NOMO-1 (cell line): ENCODE measurements at regions not wholly inside any gene's neighbourhood (a gene's known extent, or its start where the extent isn't known, plus 50 kb on each side); places are given as distances from the start of the nearest gene placed in this dataset.
"Not testable (repeated sequence)": the region's sequence is repeated elsewhere in the genome, so short reads cannot be mapped to it uniquely, and the experiment has no call there.

ENCODE experiments used
- DNase-seq, 2 experiments: peaks; one replicate each; lab custom pipeline; 2025; ENCODE audit not compliant: unreplicated experiment in 2 of 2; lab: John Stamatoyannopoulos, UW

- DNase-seq: no peak
Measured at GRCh38 chr5:6112538-6112937, 265.8 kb downstream of the MED10 start.

DNA sequence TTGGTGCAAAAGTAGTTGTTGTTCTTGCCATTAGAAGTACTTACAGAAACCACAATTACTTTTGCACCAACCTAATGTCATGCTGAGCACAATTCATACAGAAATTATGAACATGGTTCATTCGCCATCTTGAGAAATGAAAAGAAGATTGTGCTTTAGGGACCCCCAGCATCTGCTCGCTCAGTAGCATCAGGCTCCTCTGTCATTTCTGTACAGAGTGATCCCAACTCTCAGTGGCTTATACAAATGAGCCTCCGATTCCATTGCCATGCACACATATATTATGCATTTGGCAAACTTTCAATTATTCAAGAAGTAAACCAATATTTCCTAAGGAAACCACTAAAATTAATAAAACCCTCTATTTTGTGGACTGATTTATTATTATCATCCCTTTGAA lies 266.2 kb downstream of the MED10 start:
- DNase-seq: no peak

DNA sequence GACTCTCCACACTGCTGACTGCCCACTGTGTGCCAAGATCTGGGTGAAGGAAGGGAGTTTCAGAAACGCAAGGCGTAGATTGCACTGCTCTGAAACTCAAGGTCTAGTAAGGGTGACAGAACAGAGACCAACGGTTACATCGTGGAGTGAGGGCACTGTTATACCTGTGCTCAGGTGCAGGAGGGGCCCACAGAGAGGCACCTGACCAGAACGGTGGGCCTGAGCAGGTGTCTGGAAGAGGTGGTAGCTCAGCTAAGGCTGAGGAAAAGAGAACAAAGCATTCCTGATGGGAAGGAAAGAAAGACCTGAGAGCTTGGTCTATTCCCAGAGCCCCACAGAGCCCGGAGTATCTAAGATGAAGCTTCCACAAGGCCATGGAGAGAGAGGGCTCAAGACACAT lies 267.2 kb downstream of the MED10 start:
- DNase-seq: no peak

DNA sequence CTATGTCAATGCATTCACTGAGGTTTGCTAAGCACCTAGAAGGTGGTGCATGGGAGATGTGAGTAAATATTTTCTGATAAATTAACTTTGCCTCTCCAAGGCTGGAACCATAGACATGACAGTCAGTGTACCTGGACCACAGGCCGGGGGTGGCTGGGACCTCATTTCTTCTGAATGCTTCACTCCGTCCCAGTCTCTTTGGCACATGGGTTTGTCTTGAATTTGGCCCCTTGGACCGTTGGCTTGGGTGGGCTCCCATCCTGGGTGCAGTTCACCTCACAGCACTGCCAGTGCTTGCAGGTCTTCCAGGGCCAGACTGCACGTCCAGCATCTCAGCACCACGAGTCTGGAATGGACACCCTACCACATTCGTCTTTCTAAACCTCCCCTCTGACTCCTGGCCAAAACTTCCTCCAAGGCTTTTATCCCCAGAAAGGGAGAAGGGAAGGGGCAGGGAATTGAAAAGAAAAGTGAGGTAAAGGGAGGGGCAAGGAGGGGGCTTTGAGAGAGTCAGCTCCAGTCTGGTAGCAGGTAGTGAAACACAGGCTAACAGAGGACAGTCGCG lies 267.8 kb downstream of the MED10 start:
- no peak for DNase-seq

GRCh38 chr5:6108981-6109825 lies 269.1 kb downstream of the MED10 start:
- no peak for DNase-seq

DNA sequence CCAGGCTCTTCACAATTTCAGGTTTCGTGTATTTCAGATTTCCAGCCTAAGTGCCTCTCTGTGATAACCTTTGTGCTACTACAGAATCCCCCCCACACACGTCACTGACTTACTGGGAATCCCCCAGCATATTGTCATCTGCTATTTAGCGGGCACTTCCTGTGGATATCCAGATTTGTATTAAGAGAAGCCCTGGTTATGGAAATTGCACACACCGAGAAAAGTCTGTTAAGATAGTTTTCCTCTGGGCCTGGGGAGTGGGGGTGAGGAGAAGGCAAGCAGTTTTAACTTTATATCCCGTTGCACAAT lies 269.9 kb downstream of the MED10 start:
- no peak for DNase-seq

GRCh38 chr5:6107675-6108539 lies 270.4 kb downstream of the MED10 start:
- DNase-seq: no peak

DNA sequence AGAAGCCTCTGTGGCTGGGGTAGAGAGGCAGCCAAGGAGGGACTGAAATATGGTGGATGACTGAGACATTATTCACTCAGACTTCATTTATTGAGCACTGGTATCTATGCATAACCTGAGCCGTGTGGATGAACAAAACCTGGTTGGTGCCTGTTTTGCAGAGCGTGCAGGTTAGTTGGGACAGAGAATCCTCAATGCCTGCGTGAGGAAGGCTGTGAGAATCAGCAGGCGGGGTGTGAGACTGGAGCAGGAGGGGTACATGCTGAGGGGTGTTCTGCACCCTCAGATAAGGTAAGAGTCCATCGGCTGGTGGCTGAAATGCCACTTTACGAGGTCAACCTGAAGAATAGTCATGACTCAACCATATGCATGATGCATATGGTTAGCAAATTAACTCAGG lies 271.6 kb downstream of the MED10 start:
- no peak for DNase-seq

- no peak for DNase-seq
Measured at GRCh38 chr5:6105320-6105719, 273.0 kb downstream of the MED10 start.

DNA sequence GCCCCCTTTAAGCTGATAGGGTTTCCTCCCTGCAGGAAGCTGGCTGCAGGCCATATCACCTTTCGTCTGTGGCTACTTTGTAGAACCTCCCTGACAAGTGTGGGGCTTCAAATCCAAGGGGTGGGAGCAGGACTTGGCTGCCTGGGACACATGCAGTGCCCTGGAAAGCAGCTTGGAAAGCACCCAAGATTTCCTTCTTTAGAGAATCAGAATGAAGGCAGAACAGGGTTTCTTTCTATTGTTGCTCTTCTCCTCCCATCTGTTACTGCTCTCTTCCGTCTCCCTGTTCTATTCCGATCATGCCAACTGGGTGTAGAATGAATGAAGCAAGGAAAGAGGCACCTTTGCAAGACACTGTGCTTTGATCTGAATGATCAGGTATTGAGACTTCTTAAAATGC lies 282.2 kb downstream of the MED10 start:
- no peak for DNase-seq

DNA sequence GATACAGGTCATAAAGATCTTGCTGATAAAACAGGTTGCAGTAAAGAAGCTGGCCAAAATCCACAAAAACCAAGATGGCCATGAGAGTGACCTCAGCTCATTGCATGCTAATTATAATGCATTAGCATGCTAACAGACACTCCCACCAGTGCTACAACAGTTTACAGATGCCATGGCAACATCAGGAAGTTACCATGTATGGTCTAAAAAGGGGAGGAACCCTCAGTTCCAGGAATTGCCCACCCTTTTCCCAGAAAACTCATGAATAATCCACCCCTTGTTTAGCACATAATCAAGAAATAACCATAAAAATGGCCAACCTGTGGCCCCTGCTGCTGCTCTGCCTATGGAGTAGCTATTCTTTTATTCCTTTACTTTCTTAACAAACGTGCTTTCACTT lies 284.2 kb downstream of the MED10 start:
- DNase-seq: not testable (repeated sequence)

- no peak for DNase-seq
Measured at GRCh38 chr5:6090838-6091237, 287.5 kb downstream of the MED10 start.

DNA sequence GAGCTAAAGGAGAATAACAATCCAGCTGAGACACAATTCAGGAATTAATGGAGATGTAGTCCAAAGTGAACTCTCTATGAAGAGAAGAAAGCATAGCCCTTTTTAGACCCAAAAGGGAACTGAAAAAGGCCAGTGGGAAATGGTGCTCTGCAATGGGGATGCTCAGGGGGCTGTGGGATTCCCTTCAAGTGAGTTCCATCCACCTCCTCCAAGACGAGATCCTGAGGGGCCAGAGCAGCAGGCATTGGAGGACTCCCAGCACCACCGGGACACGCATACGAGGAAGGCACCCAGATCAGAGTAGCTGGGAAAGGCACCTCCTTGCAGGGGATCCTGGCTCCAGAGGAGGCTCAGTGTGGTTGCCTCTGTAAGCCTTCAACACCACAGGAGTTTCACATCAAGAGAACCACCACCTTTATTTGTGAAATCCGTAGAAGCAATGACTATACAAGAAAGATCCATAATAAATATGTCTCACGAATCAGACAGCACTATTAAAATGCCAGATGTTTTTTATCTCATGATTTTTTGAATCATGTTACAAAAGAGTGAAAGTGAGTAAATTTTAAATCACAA lies 288.2 kb downstream of the MED10 start:
- DNase-seq: no peak

DNA sequence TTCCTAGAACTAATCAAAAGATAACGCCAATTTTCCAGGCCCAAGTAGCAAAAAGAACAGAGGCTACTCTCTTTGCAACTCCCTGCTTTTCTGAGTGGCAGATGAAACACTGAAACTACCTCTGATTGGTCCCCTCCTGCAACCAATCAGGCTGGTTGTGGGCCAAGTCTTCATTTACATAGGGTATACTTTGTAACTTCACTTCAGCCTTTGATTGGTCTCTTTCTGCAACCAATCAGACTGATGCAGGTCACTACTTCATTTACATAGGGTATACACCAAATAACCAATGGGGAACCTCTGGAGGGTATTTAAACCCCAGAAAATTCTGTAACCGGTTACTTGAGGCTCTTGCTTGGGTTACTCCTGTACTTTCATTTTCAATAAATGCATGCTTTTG lies 289.6 kb downstream of the MED10 start:
- DNase-seq: no peak

DNA sequence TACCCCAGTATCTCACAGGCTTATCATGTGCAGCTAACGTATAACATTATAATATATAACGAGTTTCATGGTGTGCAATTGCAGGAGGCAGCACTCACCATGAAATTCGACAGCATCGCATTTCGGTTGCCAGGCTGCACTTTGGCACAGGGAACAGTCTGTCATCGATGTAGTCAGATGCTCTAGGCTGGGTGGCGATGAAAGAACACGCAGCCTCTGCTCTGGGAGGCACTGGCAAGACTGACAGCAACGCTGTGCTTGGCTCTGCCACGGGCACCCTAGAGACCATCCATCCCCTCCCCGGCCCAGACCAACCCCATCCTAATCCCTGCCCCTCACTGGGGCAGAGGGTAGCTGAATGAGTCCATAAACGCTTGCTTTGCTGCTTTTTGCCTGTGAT lies 290.8 kb downstream of the MED10 start:
- no peak for DNase-seq

DNA sequence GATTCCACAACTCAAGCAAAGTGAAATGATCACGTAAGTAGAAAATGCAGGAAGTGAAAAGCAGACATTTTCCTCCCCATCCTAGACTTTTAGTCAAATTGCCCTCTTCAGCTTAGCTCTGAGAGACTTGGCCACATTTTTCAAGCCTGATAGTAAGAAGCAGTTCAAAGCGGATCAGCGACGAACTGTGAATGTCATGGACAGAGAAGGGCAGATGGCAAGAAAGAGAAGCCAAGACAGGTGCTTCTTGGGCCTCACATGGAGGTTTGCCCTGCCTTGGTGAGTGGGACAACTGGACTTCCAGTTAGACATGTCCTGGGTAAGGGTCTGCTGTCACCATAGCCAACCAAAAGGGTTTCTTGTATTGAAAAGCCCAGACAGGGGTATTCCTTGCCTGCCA lies 291.5 kb downstream of the MED10 start:
- no peak for DNase-seq

DNA sequence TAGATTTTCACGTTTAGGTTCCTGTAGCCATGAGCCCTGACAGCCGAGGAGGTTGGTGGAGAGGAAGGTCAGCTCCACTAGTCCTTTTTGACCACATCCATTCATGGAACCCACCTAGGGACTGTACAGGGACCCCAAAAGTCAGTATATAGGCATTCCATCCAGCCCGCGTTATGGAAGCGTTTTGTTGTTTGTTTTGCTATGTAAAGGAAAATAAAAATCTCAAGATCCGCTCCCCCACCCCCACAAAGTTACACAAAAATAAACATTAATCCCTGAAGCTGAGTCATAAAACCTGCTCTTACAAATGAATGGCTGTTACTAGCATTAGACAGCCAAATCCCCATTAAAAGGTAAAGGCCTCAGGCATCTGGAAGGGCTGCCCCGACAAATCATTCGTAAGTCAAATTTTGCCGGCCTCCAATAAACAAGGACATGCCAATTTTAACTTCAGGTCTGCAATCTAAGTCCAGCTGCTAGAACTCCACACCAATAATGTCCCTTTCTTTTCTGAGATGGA lies 292.9 kb downstream of the MED10 start:
- DNase-seq: no peak

DNA sequence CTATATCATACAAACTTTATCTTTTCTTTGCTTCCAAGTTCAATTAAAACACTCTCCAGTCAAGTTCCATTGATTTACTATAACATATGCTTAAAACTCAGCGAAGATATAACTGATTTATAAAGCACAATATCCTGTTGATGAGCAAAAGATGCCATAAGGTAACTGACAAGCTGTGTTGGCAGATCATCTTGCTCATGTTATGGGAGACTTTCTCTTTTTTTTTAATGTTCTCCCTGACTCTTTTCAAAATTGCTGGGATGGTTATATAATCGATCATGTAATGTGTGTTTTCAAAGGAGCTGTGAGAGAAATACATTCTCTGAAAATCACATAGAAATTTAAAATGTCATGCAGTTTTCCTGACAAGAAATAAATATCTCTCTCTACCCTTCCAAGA lies 293.5 kb downstream of the MED10 start:
- no peak for DNase-seq

DNA sequence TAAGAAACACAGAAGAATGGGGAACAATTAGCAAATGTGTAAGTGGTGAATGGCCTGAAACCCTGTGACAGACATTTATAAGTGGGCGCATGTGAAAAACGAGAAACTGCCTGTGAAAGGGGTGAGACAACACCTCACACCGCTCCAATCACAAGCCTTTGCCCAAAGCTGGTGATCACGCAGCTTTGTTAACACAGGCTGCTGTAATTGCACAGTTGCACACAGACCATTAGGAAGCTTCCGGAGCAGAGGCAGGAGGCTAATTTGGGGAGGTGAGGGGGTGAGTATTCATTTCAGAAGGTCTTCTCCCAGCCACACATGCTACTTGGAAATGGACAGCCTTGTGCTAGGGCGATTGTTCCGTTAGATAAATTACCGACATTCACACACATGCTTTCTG lies 294.0 kb downstream of the MED10 start:
- DNase-seq: no peak

GRCh38 chr5:6083311-6083978 lies 294.9 kb downstream of the MED10 start:
- DNase-seq: no peak

- no peak for DNase-seq
Measured at GRCh38 chr5:6082685-6083084, 295.7 kb downstream of the MED10 start.
